ENCODE measurements at regions not wholly inside any gene's neighbourhood (a gene's known extent, or its start where the extent isn't known, plus 50 kb on each side); places are given as distances from the start of the nearest gene placed in this dataset.
A peak's percentile ranks its signal among the peaks of the same experiment; 100 is the strongest.

DNA sequence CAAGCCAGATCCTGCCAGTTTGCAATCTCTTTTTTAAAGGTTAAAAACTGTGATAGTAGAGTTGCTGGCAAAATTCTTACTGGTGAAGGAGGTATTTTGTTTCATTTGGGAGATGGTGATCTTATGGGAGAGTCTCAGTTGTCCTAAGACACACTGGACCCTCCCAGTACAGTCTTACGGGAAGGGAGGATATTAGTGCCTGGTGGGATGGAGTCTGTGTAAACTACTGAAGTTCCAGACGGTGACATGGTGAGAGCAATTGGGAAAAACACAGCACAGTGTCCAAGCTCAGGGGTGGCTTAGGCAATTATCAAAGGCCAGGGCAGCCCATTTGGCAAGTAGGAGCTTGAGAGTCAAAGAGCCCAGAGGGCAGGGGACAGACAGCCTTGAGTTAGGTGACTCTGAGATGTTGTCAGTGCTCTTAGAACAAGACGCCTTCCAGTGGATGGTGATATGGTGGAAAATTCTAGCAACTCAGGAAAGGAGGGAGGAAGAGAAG is 143.7 kb upstream of the CCDC68 start:
- no peak overlapping the region for H3K27ac ChIP-seq
- TF ChIP-seq, protein P1, sequence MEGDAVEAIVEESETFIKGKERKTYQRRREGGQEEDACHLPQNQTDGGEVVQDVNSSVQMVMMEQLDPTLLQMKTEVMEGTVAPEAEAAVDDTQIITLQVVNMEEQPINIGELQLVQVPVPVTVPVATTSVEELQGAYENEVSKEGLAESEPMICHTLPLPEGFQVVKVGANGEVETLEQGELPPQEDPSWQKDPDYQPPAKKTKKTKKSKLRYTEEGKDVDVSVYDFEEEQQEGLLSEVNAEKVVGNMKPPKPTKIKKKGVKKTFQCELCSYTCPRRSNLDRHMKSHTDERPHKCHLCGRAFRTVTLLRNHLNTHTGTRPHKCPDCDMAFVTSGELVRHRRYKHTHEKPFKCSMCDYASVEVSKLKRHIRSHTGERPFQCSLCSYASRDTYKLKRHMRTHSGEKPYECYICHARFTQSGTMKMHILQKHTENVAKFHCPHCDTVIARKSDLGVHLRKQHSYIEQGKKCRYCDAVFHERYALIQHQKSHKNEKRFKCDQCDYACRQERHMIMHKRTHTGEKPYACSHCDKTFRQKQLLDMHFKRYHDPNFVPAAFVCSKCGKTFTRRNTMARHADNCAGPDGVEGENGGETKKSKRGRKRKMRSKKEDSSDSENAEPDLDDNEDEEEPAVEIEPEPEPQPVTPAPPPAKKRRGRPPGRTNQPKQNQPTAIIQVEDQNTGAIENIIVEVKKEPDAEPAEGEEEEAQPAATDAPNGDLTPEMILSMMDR (conservative IDR thresholded peaks at IDR 0.05): no peak

DNA sequence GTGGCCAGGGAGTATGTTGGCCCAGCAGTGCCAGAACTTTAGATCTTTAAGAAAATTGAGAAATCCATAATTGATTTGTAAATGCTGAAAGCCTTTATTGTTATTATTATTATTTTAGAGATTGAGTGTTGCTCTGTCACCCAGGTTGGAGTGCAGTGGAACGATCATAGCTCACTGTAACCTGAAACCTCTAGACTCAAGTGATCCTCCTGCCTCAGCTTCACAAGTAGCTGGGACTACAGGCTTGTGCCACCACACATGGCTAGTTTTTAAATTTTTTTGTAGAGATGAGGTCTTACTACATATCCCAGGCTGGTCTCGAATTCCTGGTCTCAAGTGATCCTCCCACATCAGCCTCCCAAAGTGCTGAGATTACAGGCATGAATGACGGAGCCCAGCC is 143.2 kb upstream of the CCDC68 start:
- TF ChIP-seq, protein P1 (conservative IDR thresholded peaks at IDR 0.05): no peak
- no peak overlapping the region for H3K27ac ChIP-seq

DNA sequence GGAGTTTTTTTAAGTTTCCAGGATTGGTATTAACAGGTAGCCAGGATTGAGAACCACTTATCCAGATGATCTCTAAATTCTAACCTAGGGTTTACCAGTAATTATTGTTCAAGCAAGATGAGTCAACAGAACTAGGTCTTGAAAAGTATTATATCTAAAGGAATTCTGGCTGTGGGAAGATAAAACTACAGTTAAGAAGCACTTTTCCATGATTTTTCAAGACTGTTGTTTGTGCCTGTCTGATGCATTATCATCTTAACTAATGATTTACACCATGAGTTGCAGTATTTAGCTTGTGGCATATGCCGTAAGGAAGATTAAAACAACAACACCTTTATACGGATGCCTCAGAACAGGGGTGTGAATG is 142.2 kb upstream of the CCDC68 start:
- TF ChIP-seq, protein P1 (conservative IDR thresholded peaks at IDR 0.05): no peak
- H3K27ac ChIP-seq: no peak overlapping the region

DNA sequence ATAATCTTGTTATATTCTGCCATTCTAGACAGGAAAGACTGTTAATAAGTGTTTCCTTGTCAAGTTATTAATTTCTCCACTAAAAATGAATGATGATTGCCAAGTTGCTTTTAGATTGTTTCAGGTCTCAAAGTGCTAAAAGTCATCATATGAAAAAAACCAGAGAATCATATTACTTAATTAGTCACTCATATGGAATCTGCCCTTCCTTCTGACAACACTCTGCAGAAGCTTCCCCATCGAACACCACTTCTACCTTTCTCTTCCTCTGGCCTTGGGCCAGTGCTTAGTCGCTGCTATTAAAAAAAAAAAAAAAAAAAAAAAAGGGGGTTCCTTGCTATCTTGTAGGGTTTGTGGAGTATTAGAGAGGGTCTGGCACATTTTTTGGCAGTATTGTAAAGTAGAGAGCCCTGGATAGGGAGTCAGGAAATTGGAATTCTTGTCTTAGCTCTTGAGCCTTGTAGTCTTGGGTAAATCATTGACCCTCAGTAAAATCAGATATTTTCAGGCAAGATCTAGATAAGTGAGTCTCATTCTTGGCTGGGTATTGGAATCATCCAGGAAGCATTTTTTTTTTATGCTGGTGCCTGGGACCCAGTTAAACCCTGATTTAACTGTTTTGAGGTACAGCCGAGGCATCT is 141.7 kb upstream of the CCDC68 start:
- no peak overlapping the region for H3K27ac ChIP-seq
- TF ChIP-seq, protein P1 (conservative IDR thresholded peaks at IDR 0.05): no peak

DNA sequence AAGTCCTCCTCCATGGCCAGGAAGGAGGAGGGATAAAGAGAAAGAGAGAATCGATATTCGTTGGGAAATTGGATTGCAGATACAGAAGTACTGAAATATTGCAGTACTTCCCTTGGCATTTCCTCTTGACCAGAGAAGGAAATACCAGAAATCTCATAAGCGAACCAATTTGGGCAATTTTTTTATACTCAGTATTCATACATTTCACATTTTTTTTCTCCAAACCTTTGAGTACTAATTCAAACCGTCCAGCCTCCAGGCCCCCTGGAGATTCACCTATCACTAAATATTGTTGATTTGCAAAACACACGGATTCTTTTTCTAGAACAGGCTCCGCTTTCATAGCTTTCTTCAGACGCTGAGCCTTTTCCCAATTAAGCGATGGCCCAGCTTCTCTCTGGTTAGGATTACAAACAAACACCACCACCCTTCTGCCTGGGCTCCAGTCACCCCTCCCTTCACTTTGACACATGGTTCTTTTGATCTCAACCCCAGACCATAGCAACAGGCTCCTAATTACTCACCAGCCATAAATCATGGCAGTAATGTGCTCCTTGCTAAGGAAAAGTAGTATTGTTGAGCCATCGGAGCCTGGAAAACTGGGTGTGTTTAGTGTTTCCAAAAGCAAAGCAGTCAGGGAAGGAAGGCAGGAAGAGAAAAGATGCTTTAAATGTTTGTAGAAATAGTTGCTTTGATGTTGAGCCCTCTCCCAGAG is 138.4 kb upstream of the CCDC68 start:
- TF ChIP-seq, protein P1 (conservative IDR thresholded peaks at IDR 0.05): no peak
- H3K27ac ChIP-seq: no peak overlapping the region

DNA sequence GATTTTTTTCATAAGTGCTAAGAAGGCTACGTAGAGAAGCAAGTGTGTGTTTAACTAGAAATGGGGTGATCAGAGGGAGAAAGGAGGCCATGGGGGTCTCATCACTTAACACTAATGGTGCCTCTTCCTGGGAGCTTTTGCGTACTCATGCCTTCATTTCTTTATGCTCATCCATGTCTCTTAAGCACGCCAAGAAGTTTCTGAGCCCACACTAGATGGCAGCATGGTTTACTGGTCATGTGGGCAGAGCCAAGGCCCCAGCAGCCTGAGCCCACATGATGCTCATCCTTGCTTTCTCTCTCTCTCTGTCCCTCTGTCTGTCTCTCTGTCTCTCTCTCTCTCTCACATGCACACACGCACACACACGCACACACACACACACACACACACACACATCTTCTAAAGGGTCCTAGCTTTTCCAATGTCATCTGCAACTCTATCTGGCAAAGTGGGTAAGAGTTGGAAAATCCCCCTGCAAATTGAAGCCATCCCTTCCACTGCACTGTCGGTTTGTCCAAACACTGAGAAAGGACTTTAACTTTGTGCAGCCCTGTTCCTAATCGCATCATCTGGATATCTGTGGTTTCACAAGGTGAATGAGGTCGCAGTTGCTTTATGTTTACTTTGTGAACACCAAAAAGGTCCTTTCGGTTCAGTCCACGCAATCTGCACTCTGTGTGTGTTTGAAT is 137.1 kb upstream of the CCDC68 start:
- no peak overlapping the region for H3K27ac ChIP-seq
- TF ChIP-seq, protein P1 (conservative IDR thresholded peaks at IDR 0.05): peak; percentile 27; the same call in 1 of the 2 replicates

DNA sequence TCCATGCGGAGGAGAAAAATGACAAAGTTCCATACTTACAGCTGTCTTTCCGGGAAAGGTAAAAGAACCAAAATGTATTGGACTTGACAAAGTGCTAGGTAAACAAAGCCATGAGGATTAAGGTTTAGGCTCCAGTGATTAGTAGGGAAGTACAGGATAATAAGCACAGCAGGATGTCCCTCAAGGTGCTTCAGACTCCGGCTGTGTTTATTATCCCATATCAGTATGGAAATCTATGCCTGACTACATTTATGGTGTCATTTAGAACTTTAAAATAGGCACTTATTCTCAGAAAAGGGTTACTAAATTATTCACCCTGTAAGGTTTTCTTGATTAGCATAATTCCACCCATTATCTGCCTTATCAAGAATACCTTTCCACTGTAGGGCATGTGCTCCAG is 136.3 kb upstream of the CCDC68 start:
- H3K27ac ChIP-seq: no peak overlapping the region
- TF ChIP-seq, protein P1 (conservative IDR thresholded peaks at IDR 0.05): no peak

Measured in VCaP (cell line).